HCT116 (cell line): ENCODE measurements at regions not wholly inside any gene's neighbourhood (a gene's known extent, or its start where the extent isn't known, plus 50 kb on each side); places are given as distances from the start of the nearest gene placed in this dataset.

Source experiments
- ATAC-seq: fragments of 200-7000 bp; cut with Tn5 transposase; 2 replicates; pipeline ENCODE4 v1.9.1; 2020; ENCODE audit warnings: mild to moderate bottlenecking, moderate library complexity
- BruUV-seq: library from RNA; stranded (reverse); fragments of 400-500 nt; replicated peaks from 2 replicates; lab custom pipeline; 2021; lab: Mats Ljungman, UMichigan
- CTCF ChIA-PET: fragments of 300-600 bp; sonication (Branson Sonifier 250); formaldehyde crosslinking; loops from one replicate; lab custom pipeline; 2021; ENCODE audit warnings: antibody characterized with exemption; lab: Charles Lee
- POLR2A ChIA-PET: fragments of 300-600, 350-600 bp; sonication (Branson Sonifier 250); formaldehyde crosslinking; loops from one replicate; lab custom pipeline; 2021; ENCODE audit warnings: antibody characterized with exemption; lab: Charles Lee
- RAD21 ChIA-PET, 2 experiments: fragments of 300-600 bp; sonication (Branson Sonifier 250); formaldehyde crosslinking; loops; one replicate each; lab custom pipeline; 2023; ENCODE audit warnings: low total read pairs in 2 of 2; ENCODE audit not compliant: uncharacterized antibody in 2 of 2, unreplicated experiment in 2 of 2, low non-redundant PET in 1 of 2; lab: Charles Lee
- DNase-seq: peaks from one replicate; pipeline ENCODE4 v3.0.0-alpha.2; 2010; ENCODE audit warnings: low read depth, low spot score
- H2AFZ ChIP-seq: fragments of 200-600 bp; shearing (Covaris generic), sonication (generic); 2 replicates; pipeline ENCODE4 v1.6.1; 2017; ENCODE audit warnings: low read depth, mixed run types, mixed read lengths, antibody characterized with exemption, low read length; ENCODE audit not compliant: poor library complexity, severe bottlenecking
- H3K27ac ChIP-seq: 2 replicates; pipeline ENCODE4 v1.5.1; 2012; ENCODE audit warnings: low read depth, low read length
- H3K27me3 ChIP-seq: fragments of 200-600 bp; sonication (generic); 2 replicates; pipeline ENCODE4 v1.6.1; 2016; ENCODE audit warnings: mixed run types, low read length, mixed read lengths; ENCODE audit not compliant: insufficient read depth
- H3K36me3 ChIP-seq, 2 experiments: fragments of 200-500 bp in 1 of 2; fragments of 200-600 bp in 1 of 2; sonication (Bioruptor generic) in 1 of 2; sonication (generic) in 1 of 2; 2 replicates each; pipeline versions ENCODE4 v1.5.1 to v1.6.1; 2014 to 2016; ENCODE audit warnings: low read length in 2 of 2, inconsistent platforms in 1 of 2, mixed read lengths in 1 of 2, mixed run types in 1 of 2; ENCODE audit not compliant: insufficient read depth in 2 of 2, control insufficient read depth in 1 of 2
- H3K4me1 ChIP-seq, 2 experiments: fragments of 200-600 bp in 1 of 2; sonication (generic) in 1 of 2; 2 replicates each; pipeline versions ENCODE4 v1.5.1 to v1.6.1; 2012 to 2017; ENCODE audit warnings: low read length in 2 of 2, inconsistent platforms in 1 of 2, mild to moderate bottlenecking in 1 of 2, mixed read lengths in 1 of 2, mixed run types in 1 of 2, moderate library complexity in 1 of 2; ENCODE audit not compliant: insufficient read depth in 2 of 2, control insufficient read depth in 1 of 2
- H3K4me2 ChIP-seq: fragments of 200-600 bp; sonication (generic); 2 replicates; pipeline ENCODE4 v1.6.1; 2017; ENCODE audit warnings: mixed run types, low read length, mixed read lengths
- H3K4me3 ChIP-seq, 2 experiments: fragments of 200-600 bp in 1 of 2; sonication (generic) in 1 of 2; replicated peaks in 1 of 2; 2 replicates each; pipeline ENCODE4 v1.5.1; 2011 to 2016; ENCODE audit warnings: low read length in 2 of 2, control low read depth in 1 of 2, low read depth in 1 of 2, mild to moderate bottlenecking in 1 of 2, mixed read lengths in 1 of 2, mixed run types in 1 of 2
- H3K79me2 ChIP-seq: fragments of 200-600 bp; sonication (generic); 2 replicates; pipeline ENCODE4 v1.6.1; 2017; ENCODE audit warnings: mild to moderate bottlenecking, mixed run types, low read length, moderate library complexity, mixed read lengths; ENCODE audit not compliant: insufficient read depth
- H3K9ac ChIP-seq: fragments of 200-600 bp; sonication (generic); 2 replicates; pipeline ENCODE4 v1.6.1; 2016; ENCODE audit warnings: low read length, mixed read lengths
- H3K9me2 ChIP-seq: fragments of 200-600 bp; sonication (generic), shearing (Covaris generic); 2 replicates; pipeline ENCODE4 v1.6.1; 2017; ENCODE audit warnings: mixed run types, mild to moderate bottlenecking, moderate library complexity; ENCODE audit not compliant: insufficient read depth
- H3K9me3 ChIP-seq, 2 experiments: fragments of 200-500 bp in 1 of 2; fragments of 200-600 bp in 1 of 2; sonication (Bioruptor generic) in 1 of 2; sonication (generic) in 1 of 2; 2 replicates each; pipeline ENCODE4 v1.6.1; 2014 to 2017; ENCODE audit warnings: low read length in 2 of 2, mixed read lengths in 2 of 2, inconsistent platforms in 1 of 2, low read depth in 1 of 2, mild to moderate bottlenecking in 1 of 2, mixed run types in 1 of 2, moderate library complexity in 1 of 2; ENCODE audit not compliant: control insufficient read depth in 1 of 2, insufficient read depth in 1 of 2
- H4K20me1 ChIP-seq: fragments of 200-600 bp; sonication (generic), shearing (Covaris generic); 2 replicates; pipeline ENCODE4 v1.6.1; 2017; ENCODE audit warnings: mixed run types, mild to moderate bottlenecking, moderate library complexity; ENCODE audit not compliant: insufficient read depth
- ATF3 ChIP-seq: IDR thresholded peaks from 2 replicates; pipeline ENCODE4 v1.6.1; 2012
- CBX3 ChIP-seq: IDR thresholded peaks from 2 replicates; pipeline ENCODE4 v1.6.1; 2012; ENCODE audit warnings: low read depth
- EGR1 ChIP-seq: IDR thresholded peaks from 2 replicates; pipeline ENCODE4 v1.6.1; 2012; ENCODE audit warnings: low read depth
- ELF1 ChIP-seq: IDR thresholded peaks from 2 replicates; pipeline ENCODE4 v1.6.1; 2012; ENCODE audit warnings: low read depth, borderline replicate concordance
- EZH2phosphoT487 ChIP-seq: fragments of 200-600 bp; IDR thresholded peaks from 2 replicates; pipeline ENCODE4 v1.6.1; 2018; ENCODE audit warnings: antibody characterized with exemption, borderline replicate concordance
- FOSL1 ChIP-seq: IDR thresholded peaks from 2 replicates; pipeline ENCODE4 v1.6.1; 2012; ENCODE audit warnings: low read depth
- JUND ChIP-seq: IDR thresholded peaks from 2 replicates; pipeline ENCODE4 v1.6.1; 2012
- MAX ChIP-seq: IDR thresholded peaks from 2 replicates; pipeline ENCODE4 v1.6.1; 2012
- POLR2A ChIP-seq: IDR thresholded peaks from 2 replicates; pipeline ENCODE4 v1.7.0; 2011; ENCODE audit warnings: borderline replicate concordance; ENCODE audit not compliant: insufficient read depth, insufficient read length; ENCODE audit errors: extremely low read depth
- POLR2AphosphoS5 ChIP-seq: IDR thresholded peaks from 2 replicates; pipeline ENCODE4 v1.6.1; 2011; ENCODE audit warnings: mild to moderate bottlenecking, low read depth, low read length, moderate library complexity
- RAD21 ChIP-seq: IDR thresholded peaks from 2 replicates; pipeline ENCODE4 v1.6.1; 2012; ENCODE audit warnings: low read depth, mild to moderate bottlenecking
- REST ChIP-seq: IDR thresholded peaks from 2 replicates; pipeline ENCODE4 v1.6.1; 2012; ENCODE audit warnings: low read depth
- SIN3A ChIP-seq: IDR thresholded peaks from 2 replicates; pipeline ENCODE4 v1.6.1; 2012; ENCODE audit warnings: low read depth
- SP1 ChIP-seq: IDR thresholded peaks from 2 replicates; pipeline ENCODE4 v1.6.1; 2012; ENCODE audit warnings: low read depth
- SRF ChIP-seq: IDR thresholded peaks from 2 replicates; pipeline ENCODE4 v1.6.1; 2012; ENCODE audit warnings: low read depth
- TCF7L2 ChIP-seq: IDR thresholded peaks from 2 replicates; pipeline ENCODE4 v1.7.0; 2011; ENCODE audit warnings: borderline replicate concordance, inconsistent platforms; ENCODE audit not compliant: insufficient read depth, insufficient read length; ENCODE audit errors: extremely low read depth
- YY1 ChIP-seq: IDR thresholded peaks from 2 replicates; pipeline ENCODE4 v1.6.1; 2011; ENCODE audit warnings: low read length, low read depth, moderate library complexity, mild to moderate bottlenecking; ENCODE audit not compliant: insufficient replicate concordance; ENCODE audit errors: extremely low read depth
- ZBTB33 ChIP-seq: IDR thresholded peaks from 2 replicates; pipeline ENCODE4 v1.6.1; 2011; ENCODE audit warnings: mild to moderate bottlenecking, low read length, moderate library complexity; ENCODE audit not compliant: insufficient replicate concordance; ENCODE audit errors: extremely low read depth
- ZFX ChIP-seq: fragments of 450-650 bp; IDR thresholded peaks from 2 replicates; pipeline ENCODE4 v1.6.1; 2017
- ZNF274 ChIP-seq: fragments of 200-500 bp; sonication (Bioruptor generic); IDR thresholded peaks from 2 replicates; pipeline ENCODE4 v1.6.1; 2014; ENCODE audit warnings: mild to moderate bottlenecking, low read depth, low read length, inconsistent platforms
- intact Hi-C: fragments of 100-400 bp; cut with micrococcal nuclease; formaldehyde crosslinking; loops from 2 replicates; pipeline ENCODE4 v1.10.0; 2022

GRCh38 chr11:80686889-80687288 is 1246.1 kb upstream of the TENM4 start:
- Histone ChIP-seq H3K36me3 (no peaks in the 10 kb centered on the region), H3K27me3 (no peaks in the 10 kb centered on the region), H3K9me2 (no peaks in the 10 kb centered on the region), H3K4me3 (no peak overlapping the region), H3K4me2 (no peak overlapping the region), H3K9me3 (peaks cover 0 to 17% of the 10 kb centered on the region in 2 experiments; a peak in 2 of 4 replicates), H3K79me2 (no peaks in the 10 kb centered on the region), H3K27ac (no peak overlapping the region), H2AFZ (no peak overlapping the region), H3K4me1 (no peaks in the 10 kb centered on the region), H3K9ac (no peak overlapping the region), H4K20me1 (no peaks in the 10 kb centered on the region)
- intact Hi-C loops = no loop called here
- no peak for TF ChIP-seq JUND
- TF ChIP-seq TCF7L2 = no peak
- no peak for TF ChIP-seq MAX
- no peak for TF ChIP-seq ATF3
- TF ChIP-seq EGR1 = no peak
- no peak for TF ChIP-seq CBX3
- TF ChIP-seq SIN3A = no peak
- no peak for TF ChIP-seq REST
- no peak for TF ChIP-seq SP1
- TF ChIP-seq RAD21 = no peak
- TF ChIP-seq FOSL1 = no peak
- no peak for TF ChIP-seq SRF
- no peak for TF ChIP-seq EZH2phosphoT487
- TF ChIP-seq ZFX = no peak
- TF ChIP-seq POLR2AphosphoS5 = no peak
- TF ChIP-seq ZNF274 = no peak
- TF ChIP-seq ZBTB33 = no peak
- no peak for TF ChIP-seq YY1
- TF ChIP-seq POLR2A = no peak
- TF ChIP-seq ELF1 = no peak
- ChIA-PET CTCF (no interaction called here), POLR2A (no interaction called here), RAD21 (no interaction called here)
- ATAC-seq (no peak), DNase-seq (no peak)
- BruUV-seq = no TSS peak
